ENCODE measurements at regions not wholly inside any gene's neighbourhood (a gene's known extent, or its start where the extent isn't known, plus 50 kb on each side); places are given as distances from the start of the nearest gene placed in this dataset.

DNA sequence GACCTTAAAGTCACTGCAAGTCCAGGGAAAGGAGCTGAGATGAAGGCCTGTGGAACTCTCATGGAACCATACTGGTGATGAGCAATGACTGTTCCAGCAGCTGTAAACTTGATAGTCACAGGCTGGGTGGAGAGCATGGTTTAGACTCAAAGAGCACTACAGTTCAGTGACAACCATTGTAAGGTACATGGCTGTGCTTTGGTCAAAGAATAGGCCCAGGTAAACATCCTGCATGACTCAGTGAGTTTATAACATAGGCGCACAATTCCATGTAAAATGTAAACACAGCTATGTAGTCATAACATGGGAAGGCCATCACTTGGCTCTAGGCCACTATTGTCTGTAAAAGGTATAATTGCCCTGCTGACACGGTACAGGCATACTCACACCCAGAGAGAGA is 119.3 kb upstream of the FSCB start:
- BruUV-seq (replicated peaks) = no TSS peak
- Mint-ChIP-seq H3K4me1 (ENCODE audit: low read depth, unreplicated experiment) (no peaks in the 10 kb centered on the region), H3K27ac (ENCODE audit: unreplicated experiment) (no peak overlapping the region), H3K27me3 (ENCODE audit: insufficient read depth, unreplicated experiment) (no peaks in the 10 kb centered on the region), H3K9me3 (ENCODE audit: unreplicated experiment) (no peaks in the 10 kb centered on the region), H3K4me3 (ENCODE audit: unreplicated experiment) (no peak overlapping the region), H3K36me3 (ENCODE audit: insufficient read depth, unreplicated experiment) (no peaks in the 10 kb centered on the region)
- H3K9me3 ChIP-seq = no peaks in the 10 kb centered on the region
- DNase-seq = no peak
- no peak overlapping the region for H3K4me3 ChIP-seq (ENCODE audit: low read depth, low read length)
- no peak for TF ChIP-seq CTCF (IDR thresholded peaks at IDR 0.05; ENCODE audit: insufficient read depth in 1 of 2, low read depth in 1 of 2, low read length in 1 of 2, severe bottlenecking in 1 of 2, unreplicated experiment in 1 of 2)
- CTCF ChIA-PET = no interaction called here
- no peaks in the 10 kb centered on the region for H3K27me3 ChIP-seq (replicated peaks; ENCODE audit: control insufficient read depth, insufficient read depth, low read length)
- H3K4me1 ChIP-seq = no peaks in the 10 kb centered on the region
- no peaks in the 10 kb centered on the region for H3K36me3 ChIP-seq (ENCODE audit: control insufficient read depth, insufficient read depth, low read length)
- intact Hi-C loops (cut with micrococcal nuclease; ENCODE audit: unreplicated experiment) = no loop called here
- POLR2A ChIA-PET = no interaction called here

GRCh38 chr14:44625098-44625497 is 118.0 kb upstream of the FSCB start:
- Histone ChIP-seq H3K27me3 (replicated peaks; ENCODE audit: control insufficient read depth, insufficient read depth, low read length) (no peaks in the 10 kb centered on the region), H3K4me1 (no peaks in the 10 kb centered on the region), H3K9me3 (no peaks in the 10 kb centered on the region), H3K4me3 (ENCODE audit: low read depth, low read length) (no peak overlapping the region), H3K36me3 (ENCODE audit: control insufficient read depth, insufficient read depth, low read length) (no peaks in the 10 kb centered on the region)
- Mint-ChIP-seq H3K9me3 (ENCODE audit: unreplicated experiment) (no peaks in the 10 kb centered on the region), H3K4me1 (ENCODE audit: low read depth, unreplicated experiment) (no peaks in the 10 kb centered on the region), H3K27ac (ENCODE audit: unreplicated experiment) (no peak overlapping the region), H3K4me3 (ENCODE audit: unreplicated experiment) (no peak overlapping the region), H3K27me3 (ENCODE audit: insufficient read depth, unreplicated experiment) (no peaks in the 10 kb centered on the region), H3K36me3 (ENCODE audit: insufficient read depth, unreplicated experiment) (no peaks in the 10 kb centered on the region)
- ChIA-PET CTCF (no interaction called here), POLR2A (no interaction called here)
- intact Hi-C loops (cut with micrococcal nuclease; ENCODE audit: unreplicated experiment) = no loop called here
- DNase-seq = no peak
- no TSS peak for BruUV-seq (replicated peaks)
- TF ChIP-seq CTCF (IDR thresholded peaks at IDR 0.05; ENCODE audit: insufficient read depth in 1 of 2, low read depth in 1 of 2, low read length in 1 of 2, severe bottlenecking in 1 of 2, unreplicated experiment in 1 of 2) = no peak

DNA sequence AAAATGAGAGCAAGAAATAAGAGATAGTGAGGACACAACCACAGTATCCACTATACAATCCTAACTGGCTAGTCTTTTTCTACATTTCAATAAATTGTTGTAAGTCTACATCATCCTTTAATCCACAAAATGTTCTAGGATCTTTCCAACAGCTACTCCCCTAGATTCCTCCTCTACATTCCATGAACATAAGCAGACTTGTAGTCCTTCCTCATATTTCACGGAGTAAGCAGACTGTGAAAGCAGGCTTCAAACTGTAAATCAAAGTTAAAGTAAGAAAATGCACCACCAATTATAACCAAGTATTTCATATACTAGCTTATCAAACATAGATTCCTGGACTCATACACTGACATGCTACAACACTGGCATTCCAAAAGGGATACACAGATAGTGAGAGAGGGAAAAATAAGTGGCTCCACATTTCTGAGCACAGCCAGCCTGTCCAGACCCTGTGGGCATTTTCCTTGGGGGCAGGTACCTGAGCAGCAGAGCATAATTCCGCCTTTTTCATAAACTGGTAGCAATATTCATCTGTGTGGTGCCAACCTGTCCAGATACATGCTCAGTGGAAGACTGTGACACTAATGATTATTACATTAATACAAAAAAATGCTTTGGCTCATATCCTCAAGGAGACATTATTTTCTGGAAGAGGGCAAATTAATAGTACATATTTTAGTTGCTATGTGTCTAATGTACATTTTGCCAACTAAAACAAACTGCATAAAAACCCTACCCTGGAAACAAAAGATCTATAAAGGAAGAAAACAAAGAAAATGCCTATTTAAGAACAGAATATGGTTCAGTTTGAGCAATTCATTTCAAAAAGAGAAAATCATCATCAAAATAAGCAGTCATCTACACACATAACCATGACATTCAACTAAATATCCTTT is 113.3 kb upstream of the FSCB start:
- POLR2A ChIA-PET = no interaction called here
- BruUV-seq (replicated peaks) = no TSS peak
- H3K36me3 Mint-ChIP-seq (ENCODE audit: insufficient read depth, unreplicated experiment) = no peaks in the 10 kb centered on the region
- Histone ChIP-seq H3K36me3 (ENCODE audit: control insufficient read depth, insufficient read depth, low read length) (no peaks in the 10 kb centered on the region), H3K9me3 (no peaks in the 10 kb centered on the region), H3K27me3 (replicated peaks; ENCODE audit: control insufficient read depth, insufficient read depth, low read length) (no peaks in the 10 kb centered on the region), H3K4me3 (ENCODE audit: low read depth, low read length) (no peak overlapping the region), H3K4me1 (no peaks in the 10 kb centered on the region)
- TF ChIP-seq CTCF (IDR thresholded peaks at IDR 0.05; ENCODE audit: insufficient read depth in 1 of 2, low read depth in 1 of 2, low read length in 1 of 2, severe bottlenecking in 1 of 2, unreplicated experiment in 1 of 2) = no peak
- no peak overlapping the region for H3K27ac Mint-ChIP-seq (ENCODE audit: unreplicated experiment)
- intact Hi-C loops (cut with micrococcal nuclease; ENCODE audit: unreplicated experiment) = no loop called here
- no peaks in the 10 kb centered on the region for H3K27me3 Mint-ChIP-seq (ENCODE audit: insufficient read depth, unreplicated experiment)
- no peaks in the 10 kb centered on the region for H3K4me1 Mint-ChIP-seq (ENCODE audit: low read depth, unreplicated experiment)
- DNase-seq = no peak
- CTCF ChIA-PET = no interaction called here
- H3K4me3 Mint-ChIP-seq (ENCODE audit: unreplicated experiment) = no peak overlapping the region
- H3K9me3 Mint-ChIP-seq (ENCODE audit: unreplicated experiment) = no peaks in the 10 kb centered on the region
